ENCODE measurements at regions not wholly inside any gene's neighbourhood (a gene's known extent, or its start where the extent isn't known, plus 50 kb on each side); places are given as distances from the start of the nearest gene placed in this dataset.

- TF ChIP-seq RAD21 (IDR thresholded peaks at IDR 0.05 in 1 of 2, conservative IDR thresholded peaks at IDR 0.05 in 1 of 2; ENCODE audit: low read depth in 2 of 2, low read length in 2 of 2), result no peak
- no peak for TF ChIP-seq TEAD4 (IDR thresholded peaks at IDR 0.05; ENCODE audit: low read depth, low read length)
- no peak for TF ChIP-seq KDM5A (IDR thresholded peaks at IDR 0.05; ENCODE audit: low read length)
- TF ChIP-seq JUND (IDR thresholded peaks at IDR 0.05; ENCODE audit: low read length), result no peak
- TF ChIP-seq BRCA1 (IDR thresholded peaks at IDR 0.05; ENCODE audit: low read depth, low read length), result no peak
Measured at GRCh38 chr15:39298271-39298962, 282.5 kb upstream of the THBS1 start (continued).
